Right cardiac atrium (tissue), 5 donors: ENCODE measurements at regions not wholly inside any gene's neighbourhood (a gene's known extent, or its start where the extent isn't known, plus 50 kb on each side); places are given as distances from the start of the nearest gene placed in this dataset.
A peak's percentile ranks its signal among the peaks of the same experiment; 100 is the strongest.

Source experiments
- ATAC-seq, 2 donors: fragments of 200-7000 bp; cut with Tn5 transposase; one replicate each; pipeline versions ENCODE4 v1.8.0 to v1.9.1; 2020; ENCODE audit warnings: moderate library complexity in 2 of 2, mild to moderate bottlenecking in 1 of 2
- DNase-seq, 3 donors: peaks; one replicate each; pipeline ENCODE4 v3.0.0-alpha.2; 2020
- H3K27ac ChIP-seq: one replicate; pipeline ENCODE4 v1.5.1; 2013; ENCODE audit warnings: mild to moderate bottlenecking, low read length, control low read depth, moderate library complexity
- H3K27me3 ChIP-seq: one replicate; pipeline ENCODE4 v1.6.1; 2013; ENCODE audit not compliant: control insufficient read depth, insufficient read depth
- H3K4me1 ChIP-seq: one replicate; pipeline ENCODE4 v1.6.1; 2013; ENCODE audit warnings: low read length; ENCODE audit not compliant: control insufficient read depth, insufficient read depth
- H3K4me3 ChIP-seq: one replicate; pipeline ENCODE4 v1.5.1; 2013; ENCODE audit warnings: low read length, control low read depth
- H3K9me3 ChIP-seq: one replicate; pipeline ENCODE4 v1.6.1; 2013; ENCODE audit warnings: low read length; ENCODE audit not compliant: control insufficient read depth
- WGBS: extraction: QIAGEN DNeasy Blood & Tissue Kit; methylation state at CpG from one replicate; pipeline ENCODE4 v1.1.7; 2013; 5-methylcytosine and 5-hydroxymethylcytosine counted together
- intact Hi-C, 4 donors: fragments of 100-400 bp; cut with DNase I; formaldehyde crosslinking; loops; one replicate each; pipeline versions ENCODE4 v1.11.0 to v1.14.0; 2022 to 2023
- donor health status: healthy with polysubstance abuse.
- donor health status: DM: no; HTN: yes; CAD: no.
- donor health status: DM: no; HTN: no; CAD: no.
- donor health status: DM: no; HTN: yes; CAD: no; lungs with severe emphysema.
- donor health status: DM: yes; HTN: yes; CAD: no.

- Histone ChIP-seq H3K27ac (no peak overlapping the region), H3K27me3 (no peaks in the 10 kb centered on the region), H3K4me1 (no peaks in the 10 kb centered on the region), H3K4me3 (no peak overlapping the region), H3K9me3 (no peaks in the 10 kb centered on the region)
- intact Hi-C loops = no loop called here
- ATAC-seq (peak; percentile 48 to 95), DNase-seq (no peak)
- 51% methylated on average over 5 of the region's 5 CpGs for WGBS
Observed at GRCh38 chr4:11698846-11699590, 270.3 kb upstream of the HS3ST1 start.

DNA sequence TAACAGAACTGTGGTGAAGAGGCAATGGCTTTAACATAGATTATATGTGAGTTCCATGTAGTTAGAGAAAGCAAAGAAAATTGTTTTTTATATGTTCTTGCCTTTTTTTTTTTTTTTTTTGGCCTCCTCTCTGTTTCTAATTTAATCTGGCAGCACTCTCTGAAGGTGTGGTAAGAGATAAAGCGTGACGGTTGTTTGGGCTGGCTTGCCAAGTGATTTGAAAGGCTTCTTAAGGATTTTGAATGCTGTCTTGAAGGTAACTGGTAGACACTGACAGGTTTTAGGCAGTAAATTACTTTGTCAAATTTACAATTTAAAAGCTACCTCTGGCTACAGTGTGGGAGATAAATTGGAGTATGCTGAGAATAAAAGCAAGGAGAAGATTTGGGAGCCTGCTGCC lies 269.3 kb upstream of the HS3ST1 start:
- intact Hi-C loops = no loop called here
- peak in 2 of 3 donors; percentile 31 to 51 for DNase-seq
- 27% methylated on average over 2 of the region's 2 CpGs for WGBS
- Histone ChIP-seq H3K4me3 (no peak overlapping the region), H3K4me1 (no peaks in the 10 kb centered on the region), H3K27me3 (no peaks in the 10 kb centered on the region), H3K27ac (no peak overlapping the region), H3K9me3 (no peaks in the 10 kb centered on the region)
- peak in 1 of 2 donors; percentile 66 for ATAC-seq

DNA sequence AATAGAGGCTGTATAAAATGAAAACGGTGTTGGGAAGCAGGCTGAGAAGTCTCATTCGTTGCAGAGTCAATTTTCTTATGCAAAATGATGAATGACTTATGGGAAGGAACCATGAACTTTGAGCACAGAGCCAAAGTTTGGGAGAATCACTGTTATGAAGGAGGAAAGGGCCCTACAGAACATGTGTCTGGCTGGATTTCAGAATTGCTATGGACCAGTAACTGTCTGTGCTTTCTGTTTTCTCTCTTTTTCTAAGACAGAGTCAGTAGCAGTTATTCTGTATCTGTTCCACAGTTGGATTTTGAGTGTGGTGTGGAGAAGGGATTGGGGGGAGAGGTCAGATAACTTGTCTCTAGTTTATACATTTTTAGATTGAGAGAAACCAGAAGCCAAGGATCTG lies 265.0 kb upstream of the HS3ST1 start:
- 41% methylated on average over 2 of the region's 2 CpGs for WGBS
- Histone ChIP-seq H3K4me3 (no peak overlapping the region), H3K4me1 (no peaks in the 10 kb centered on the region), H3K27me3 (no peaks in the 10 kb centered on the region), H3K27ac (no peak overlapping the region), H3K9me3 (no peaks in the 10 kb centered on the region)
- DNase-seq (no peak), ATAC-seq (no peak)
- intact Hi-C loops = no loop called here

GRCh38 chr4:11691236-11691635 lies 262.5 kb upstream of the HS3ST1 start:
- Histone ChIP-seq H3K4me1 (no peaks in the 10 kb centered on the region), H3K9me3 (no peaks in the 10 kb centered on the region), H3K4me3 (no peak overlapping the region), H3K27ac (no peak overlapping the region), H3K27me3 (no peaks in the 10 kb centered on the region)
- DNase-seq (no peak), ATAC-seq (no peak)
- intact Hi-C loops = no loop called here
- WGBS = 81% methylated on average over 3 of the region's 3 CpGs

DNA sequence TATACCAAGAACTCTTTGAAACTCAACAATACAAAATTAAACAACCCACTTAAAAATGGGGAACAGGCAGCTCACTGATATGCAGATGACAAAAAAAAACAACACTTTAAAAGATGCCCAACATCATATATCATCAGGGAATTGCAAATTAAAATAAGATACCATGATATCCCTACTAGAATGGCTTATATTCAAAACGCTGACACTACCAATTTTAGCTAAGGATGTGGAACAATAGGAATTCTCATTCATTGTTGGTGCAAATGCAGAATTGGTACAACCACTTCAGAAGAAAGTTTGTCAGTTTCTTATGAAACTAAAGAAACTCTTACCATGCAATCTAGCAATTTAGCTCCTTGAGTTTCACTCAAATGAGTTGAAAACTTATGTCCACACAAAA lies 259.0 kb upstream of the HS3ST1 start:
- Histone ChIP-seq H3K27me3 (no peaks in the 10 kb centered on the region), H3K9me3 (no peaks in the 10 kb centered on the region), H3K27ac (no peak overlapping the region), H3K4me3 (no peak overlapping the region), H3K4me1 (no peaks in the 10 kb centered on the region)
- no peak for ATAC-seq
- no peak for DNase-seq
- intact Hi-C loops = no loop called here
- 85% methylated on average over 1 of the region's 1 CpG for WGBS

- Histone ChIP-seq H3K27me3 (no peaks in the 10 kb centered on the region), H3K4me1 (no peaks in the 10 kb centered on the region), H3K27ac (no peak overlapping the region), H3K4me3 (no peak overlapping the region), H3K9me3 (no peaks in the 10 kb centered on the region)
- DNase-seq (no peak), ATAC-seq (no peak)
- intact Hi-C loops = no loop called here
- WGBS = 78% methylated on average over 5 of the region's 5 CpGs
Observed at GRCh38 chr4:11685481-11685880, 256.8 kb upstream of the HS3ST1 start.

GRCh38 chr4:11675051-11675800 lies 246.5 kb upstream of the HS3ST1 start:
- Histone ChIP-seq H3K27ac (no peak overlapping the region), H3K4me1 (no peaks in the 10 kb centered on the region), H3K4me3 (no peak overlapping the region), H3K27me3 (no peaks in the 10 kb centered on the region), H3K9me3 (no peaks in the 10 kb centered on the region)
- intact Hi-C loops = no loop called here
- WGBS = 91% methylated on average over 3 of the region's 3 CpGs
- ATAC-seq = no peak
- DNase-seq = no peak

DNA sequence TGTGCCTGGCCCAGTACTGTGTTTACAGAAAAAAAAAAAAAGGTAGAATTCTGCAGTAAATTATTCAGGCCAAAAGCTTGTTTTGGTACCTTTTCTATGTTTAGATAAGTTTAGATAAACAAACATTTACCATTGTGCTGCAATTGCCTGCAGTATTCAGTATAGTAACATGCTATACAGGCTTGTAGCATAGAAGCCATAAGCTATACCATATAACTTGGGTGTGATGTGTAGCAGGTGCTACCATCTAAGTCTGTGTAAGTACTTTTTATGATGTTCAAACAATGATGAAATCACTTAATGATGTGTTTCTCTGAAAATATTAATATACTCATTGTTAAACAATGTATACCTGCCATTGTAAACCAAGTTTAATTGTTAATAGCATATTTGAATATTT lies 241.6 kb upstream of the HS3ST1 start:
- ATAC-seq (no peak), DNase-seq (no peak)
- Histone ChIP-seq H3K27ac (no peak overlapping the region), H3K27me3 (no peaks in the 10 kb centered on the region), H3K4me3 (no peak overlapping the region), H3K4me1 (no peaks in the 10 kb centered on the region), H3K9me3 (no peaks in the 10 kb centered on the region)
- intact Hi-C loops = no loop called here

DNA sequence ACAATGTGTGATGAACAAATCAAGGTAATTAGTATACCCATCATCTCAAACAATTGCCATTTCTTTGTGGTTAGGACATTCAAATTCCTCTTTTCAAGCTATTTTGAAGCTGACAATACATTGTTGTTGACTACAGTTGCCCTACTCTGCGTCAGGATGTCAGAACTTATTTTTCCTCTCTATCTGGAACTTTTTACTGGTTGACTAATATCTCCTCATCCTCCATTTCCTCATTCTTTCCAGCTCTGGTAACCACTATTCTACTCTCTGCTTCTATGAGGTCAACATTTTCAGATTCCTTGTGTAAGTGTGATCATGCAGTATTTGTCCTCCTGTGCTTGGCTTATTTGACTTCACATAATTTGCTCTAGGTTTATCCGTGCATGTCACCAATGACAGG lies 240.5 kb upstream of the HS3ST1 start:
- intact Hi-C loops = no loop called here
- Histone ChIP-seq H3K9me3 (no peaks in the 10 kb centered on the region), H3K27ac (no peak overlapping the region), H3K4me1 (no peaks in the 10 kb centered on the region), H3K27me3 (no peaks in the 10 kb centered on the region), H3K4me3 (no peak overlapping the region)
- no peak for ATAC-seq
- 72% methylated on average over 2 of the region's 2 CpGs for WGBS
- DNase-seq = no peak

GRCh38 chr4:11663114-11663513 lies 234.4 kb upstream of the HS3ST1 start:
- H3K9me3 ChIP-seq = no peaks in the 10 kb centered on the region
- intact Hi-C loops = no loop called here
- no peak overlapping the region for H3K27ac ChIP-seq
- DNase-seq (no peak), ATAC-seq (no peak)
- no peaks in the 10 kb centered on the region for H3K27me3 ChIP-seq
- no peak overlapping the region for H3K4me3 ChIP-seq
- H3K4me1 ChIP-seq = no peaks in the 10 kb centered on the region
- WGBS = 93% methylated on average over 4 of the region's 4 CpGs

DNA sequence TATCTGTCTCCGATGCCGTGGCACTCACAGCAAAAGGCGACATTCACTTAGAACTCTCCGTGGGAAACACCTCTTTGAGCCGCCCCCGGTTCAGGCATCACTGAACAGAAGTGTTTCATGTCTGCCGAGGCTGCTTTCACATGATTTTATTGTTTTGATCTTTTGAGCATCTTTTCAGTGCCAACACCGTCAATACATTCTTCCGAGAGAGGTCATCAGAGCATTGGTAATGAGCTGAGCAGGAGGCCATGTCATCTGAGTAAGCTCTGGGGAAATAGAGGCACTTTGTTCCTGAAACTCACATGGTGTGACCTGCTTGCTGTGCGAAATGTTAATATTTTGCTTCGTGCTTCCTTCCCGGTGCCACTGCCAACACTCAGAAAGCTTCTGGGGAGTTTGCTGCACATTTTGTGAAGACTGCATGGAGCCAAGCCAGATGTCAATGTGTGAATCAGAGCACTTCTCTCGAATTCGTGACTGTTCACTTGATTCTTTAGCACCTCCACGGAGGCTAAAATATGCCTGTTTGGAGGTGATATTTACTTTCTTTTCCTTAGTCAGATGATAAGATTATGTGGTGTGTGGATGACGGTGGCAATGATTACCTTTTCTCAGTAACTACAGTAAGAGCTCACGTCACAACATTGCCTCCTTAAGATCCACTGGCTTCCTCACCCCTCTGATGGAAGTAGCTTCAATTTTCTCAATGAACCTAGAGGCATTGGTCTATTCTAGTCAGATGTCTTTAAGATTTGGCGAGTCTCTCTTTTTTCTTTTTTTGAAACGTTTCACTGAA lies 222.3 kb upstream of the HS3ST1 start:
- H3K4me1 ChIP-seq = no peaks in the 10 kb centered on the region
- no peak for DNase-seq
- WGBS = 29% methylated on average over 19 of the region's 19 CpGs

More for the DNA sequence above, 222.3 kb upstream of the HS3ST1 start:
- peak; percentile 29 to 63 for ATAC-seq
- Histone ChIP-seq H3K4me3 (peak overlapping the region; percentile 32), H3K27ac (no peak overlapping the region), H3K27me3 (no peaks in the 10 kb centered on the region), H3K9me3 (no peaks in the 10 kb centered on the region)
- intact Hi-C loops = no loop called here
